ENCODE measurements at regions not wholly inside any gene's neighbourhood (a gene's known extent, or its start where the extent isn't known, plus 50 kb on each side); places are given as distances from the start of the nearest gene placed in this dataset.

DNA sequence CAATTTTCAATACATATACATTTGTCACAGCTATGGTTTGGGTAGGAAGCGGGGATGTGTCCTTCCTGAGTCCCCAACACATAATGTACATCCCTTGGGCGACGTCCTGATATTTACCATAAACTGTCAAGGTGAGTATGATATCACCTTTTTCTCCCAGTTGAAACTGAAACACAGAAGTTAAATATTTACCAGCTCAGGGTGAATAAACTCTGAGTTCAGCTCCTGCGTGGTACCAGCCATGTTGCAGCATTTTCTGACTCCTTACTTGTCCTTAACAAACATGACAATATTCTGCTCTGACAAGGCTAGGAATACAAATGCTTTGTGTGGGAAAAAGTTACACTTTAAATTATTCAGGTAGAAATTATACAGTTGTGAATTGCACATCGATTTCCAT lies 294.2 kb downstream of the TEX29 start:
- TF ChIP-seq, protein P1, sequence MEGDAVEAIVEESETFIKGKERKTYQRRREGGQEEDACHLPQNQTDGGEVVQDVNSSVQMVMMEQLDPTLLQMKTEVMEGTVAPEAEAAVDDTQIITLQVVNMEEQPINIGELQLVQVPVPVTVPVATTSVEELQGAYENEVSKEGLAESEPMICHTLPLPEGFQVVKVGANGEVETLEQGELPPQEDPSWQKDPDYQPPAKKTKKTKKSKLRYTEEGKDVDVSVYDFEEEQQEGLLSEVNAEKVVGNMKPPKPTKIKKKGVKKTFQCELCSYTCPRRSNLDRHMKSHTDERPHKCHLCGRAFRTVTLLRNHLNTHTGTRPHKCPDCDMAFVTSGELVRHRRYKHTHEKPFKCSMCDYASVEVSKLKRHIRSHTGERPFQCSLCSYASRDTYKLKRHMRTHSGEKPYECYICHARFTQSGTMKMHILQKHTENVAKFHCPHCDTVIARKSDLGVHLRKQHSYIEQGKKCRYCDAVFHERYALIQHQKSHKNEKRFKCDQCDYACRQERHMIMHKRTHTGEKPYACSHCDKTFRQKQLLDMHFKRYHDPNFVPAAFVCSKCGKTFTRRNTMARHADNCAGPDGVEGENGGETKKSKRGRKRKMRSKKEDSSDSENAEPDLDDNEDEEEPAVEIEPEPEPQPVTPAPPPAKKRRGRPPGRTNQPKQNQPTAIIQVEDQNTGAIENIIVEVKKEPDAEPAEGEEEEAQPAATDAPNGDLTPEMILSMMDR (IDR thresholded peaks at IDR 0.05; ENCODE audit: low read depth, low read length, poor library complexity, severe bottlenecking): no peak
- no peak for TF ChIP-seq EZH2phosphoT487 (IDR thresholded peaks at IDR 0.05; ENCODE audit: borderline replicate concordance, low read length)
- Histone ChIP-seq H3K4me1 (ENCODE audit: control insufficient read depth, low read length) (no peaks in the 10 kb centered on the region), H3K9me2 (replicated peaks; ENCODE audit: control insufficient read depth, low read length) (no peaks in the 10 kb centered on the region), H4K20me1 (ENCODE audit: control insufficient read depth, insufficient read depth, low read depth, low read length) (no peaks in the 10 kb centered on the region), H3K4me2 (ENCODE audit: low read length) (no peak overlapping the region), H3K36me3 (ENCODE audit: control insufficient read depth, low read length) (no peaks in the 10 kb centered on the region), H3K27ac (ENCODE audit: low read depth, low read length) (no peak overlapping the region), H3K4me3 (ENCODE audit: low read length) (no peak overlapping the region), H3K9me3 (ENCODE audit: control insufficient read depth, insufficient read depth, low read length) (no peaks in the 10 kb centered on the region), H3K79me2 (ENCODE audit: control insufficient read depth, low read length) (no peaks in the 10 kb centered on the region), H3F3A (ENCODE audit: control insufficient read depth, insufficient read depth) (no peaks in the 10 kb centered on the region), H3K27me3 (ENCODE audit: control insufficient read depth, low read length) (no peaks in the 10 kb centered on the region)

DNA sequence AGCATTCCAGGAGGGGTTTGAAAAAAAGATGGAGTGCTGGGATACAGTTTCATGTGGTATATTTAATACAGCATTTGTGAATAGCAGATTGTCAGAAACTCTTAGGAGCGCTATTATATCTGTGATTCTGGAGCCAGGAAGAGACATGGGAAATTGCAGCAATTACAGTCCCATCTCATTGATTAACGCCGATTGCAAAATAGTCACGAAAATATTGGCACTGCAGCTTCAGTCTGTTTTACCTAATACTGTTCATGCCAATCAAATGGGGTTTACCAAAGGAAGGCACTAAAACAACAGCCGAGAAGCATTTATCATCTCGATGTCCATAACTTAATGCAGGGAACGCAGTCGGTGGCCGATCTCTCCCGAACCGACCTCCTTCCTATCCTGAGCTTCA lies 295.8 kb downstream of the TEX29 start:
- H3F3A ChIP-seq (ENCODE audit: control insufficient read depth, insufficient read depth): no peaks in the 10 kb centered on the region
- H3K4me2 ChIP-seq (ENCODE audit: low read length): no peak overlapping the region
- no peaks in the 10 kb centered on the region for H3K79me2 ChIP-seq (ENCODE audit: control insufficient read depth, low read length)
- TF ChIP-seq EZH2phosphoT487 (IDR thresholded peaks at IDR 0.05; ENCODE audit: borderline replicate concordance, low read length): no peak
- TF ChIP-seq, protein P1 (IDR thresholded peaks at IDR 0.05; ENCODE audit: low read depth, low read length, poor library complexity, severe bottlenecking): no peak
- no peaks in the 10 kb centered on the region for H4K20me1 ChIP-seq (ENCODE audit: control insufficient read depth, insufficient read depth, low read depth, low read length)
- no peaks in the 10 kb centered on the region for H3K27me3 ChIP-seq (ENCODE audit: control insufficient read depth, low read length)
- no peaks in the 10 kb centered on the region for H3K9me2 ChIP-seq (replicated peaks; ENCODE audit: control insufficient read depth, low read length)
- no peaks in the 10 kb centered on the region for H3K9me3 ChIP-seq (ENCODE audit: control insufficient read depth, insufficient read depth, low read length)
- H3K4me3 ChIP-seq (ENCODE audit: low read length): no peak overlapping the region
- no peak overlapping the region for H3K27ac ChIP-seq (ENCODE audit: low read depth, low read length)
- H3K36me3 ChIP-seq (ENCODE audit: control insufficient read depth, low read length): no peaks in the 10 kb centered on the region
- no peaks in the 10 kb centered on the region for H3K4me1 ChIP-seq (ENCODE audit: control insufficient read depth, low read length)

DNA sequence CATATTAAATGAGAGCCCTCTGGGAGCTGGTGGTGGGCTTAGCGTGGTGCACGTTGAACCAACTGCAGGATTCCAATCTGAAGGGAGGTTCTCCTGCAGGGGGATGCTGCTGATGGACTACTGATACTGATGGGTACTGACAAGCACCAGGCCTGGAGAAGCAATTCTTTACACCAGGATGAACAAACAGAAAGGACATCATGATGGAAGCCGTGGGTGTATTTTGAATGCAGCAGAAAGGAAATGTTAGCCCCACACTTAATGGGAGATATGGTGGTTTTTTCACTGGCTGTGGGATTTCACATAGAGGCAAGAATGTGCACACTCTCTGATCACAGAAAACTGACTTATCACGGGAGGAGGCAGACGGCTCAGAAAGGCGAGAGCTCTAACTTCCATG lies 299.7 kb downstream of the TEX29 start:
- Histone ChIP-seq H3K4me3 (ENCODE audit: low read length) (no peak overlapping the region), H3K79me2 (ENCODE audit: control insufficient read depth, low read length) (no peaks in the 10 kb centered on the region), H3K4me1 (ENCODE audit: control insufficient read depth, low read length) (no peaks in the 10 kb centered on the region), H3K36me3 (ENCODE audit: control insufficient read depth, low read length) (no peaks in the 10 kb centered on the region), H3K27ac (ENCODE audit: low read depth, low read length) (no peak overlapping the region), H3K4me2 (ENCODE audit: low read length) (no peak overlapping the region), H3K9me2 (replicated peaks; ENCODE audit: control insufficient read depth, low read length) (no peaks in the 10 kb centered on the region), H3K27me3 (ENCODE audit: control insufficient read depth, low read length) (no peaks in the 10 kb centered on the region), H3F3A (ENCODE audit: control insufficient read depth, insufficient read depth) (no peaks in the 10 kb centered on the region), H4K20me1 (ENCODE audit: control insufficient read depth, insufficient read depth, low read depth, low read length) (no peaks in the 10 kb centered on the region), H3K9me3 (ENCODE audit: control insufficient read depth, insufficient read depth, low read length) (no peaks in the 10 kb centered on the region)
- TF ChIP-seq, protein P1 (IDR thresholded peaks at IDR 0.05; ENCODE audit: low read depth, low read length, poor library complexity, severe bottlenecking): no peak
- no peak for TF ChIP-seq EZH2phosphoT487 (IDR thresholded peaks at IDR 0.05; ENCODE audit: borderline replicate concordance, low read length)

DNA sequence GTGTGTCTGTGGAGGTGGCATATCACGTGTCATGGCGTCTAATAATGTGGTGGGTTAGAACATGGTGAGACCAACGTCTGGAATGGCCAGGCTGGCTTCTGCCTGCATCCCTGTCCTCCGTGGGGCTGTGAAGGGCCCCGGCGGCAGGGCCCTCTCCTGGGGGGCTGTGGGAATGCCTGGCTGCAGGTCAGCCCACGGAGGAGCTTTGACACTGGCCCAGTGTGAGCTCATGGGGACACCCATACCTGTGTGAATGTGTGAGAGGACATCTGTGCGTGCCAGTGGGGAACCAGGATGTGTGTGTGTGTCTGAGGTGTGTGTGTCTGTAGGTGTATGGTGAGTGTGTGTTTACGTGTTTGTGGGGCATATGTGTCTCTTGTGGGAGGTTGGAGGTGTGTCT lies 300.1 kb downstream of the TEX29 start:
- no peak overlapping the region for H3K27ac ChIP-seq (ENCODE audit: low read depth, low read length)
- H3K9me2 ChIP-seq (replicated peaks; ENCODE audit: control insufficient read depth, low read length): no peaks in the 10 kb centered on the region
- H3K4me1 ChIP-seq (ENCODE audit: control insufficient read depth, low read length): no peaks in the 10 kb centered on the region
- no peaks in the 10 kb centered on the region for H3F3A ChIP-seq (ENCODE audit: control insufficient read depth, insufficient read depth)
- H3K9me3 ChIP-seq (ENCODE audit: control insufficient read depth, insufficient read depth, low read length): no peaks in the 10 kb centered on the region
- no peak overlapping the region for H3K4me3 ChIP-seq (ENCODE audit: low read length)
- H3K27me3 ChIP-seq (ENCODE audit: control insufficient read depth, low read length): no peaks in the 10 kb centered on the region
- no peaks in the 10 kb centered on the region for H4K20me1 ChIP-seq (ENCODE audit: control insufficient read depth, insufficient read depth, low read depth, low read length)
- no peaks in the 10 kb centered on the region for H3K79me2 ChIP-seq (ENCODE audit: control insufficient read depth, low read length)
- TF ChIP-seq, protein P1 (IDR thresholded peaks at IDR 0.05; ENCODE audit: low read depth, low read length, poor library complexity, severe bottlenecking): no peak
- no peak for TF ChIP-seq EZH2phosphoT487 (IDR thresholded peaks at IDR 0.05; ENCODE audit: borderline replicate concordance, low read length)
- H3K4me2 ChIP-seq (ENCODE audit: low read length): no peak overlapping the region
- H3K36me3 ChIP-seq (ENCODE audit: control insufficient read depth, low read length): no peaks in the 10 kb centered on the region

Measured in DOHH2 (cell line).